Endothelial cell of umbilical vein (primary cell): ENCODE measurements at regions not wholly inside any gene's neighbourhood (a gene's known extent, or its start where the extent isn't known, plus 50 kb on each side); places are given as distances from the start of the nearest gene placed in this dataset.

Experiments used
- BruUV-seq: library from RNA; stranded (reverse); fragments of 400-500 nt; replicated peaks from 2 replicates; lab custom pipeline; 2021; lab: Mats Ljungman, UMichigan
- CTCF ChIA-PET: fragments of 300-600, 350-600 bp; sonication (Branson Sonifier 250); formaldehyde crosslinking; loops from one replicate; lab custom pipeline; 2021; ENCODE audit warnings: antibody characterized with exemption, inconsistent platforms; lab: Charles Lee
- POLR2A ChIA-PET: fragments of 300-600, 350-600 bp; sonication (Branson Sonifier 250); formaldehyde crosslinking; loops from one replicate; lab custom pipeline; 2021; ENCODE audit warnings: antibody characterized with exemption, inconsistent platforms; lab: Charles Lee
- DNase-seq: peaks from one replicate; pipeline ENCODE4 v3.0.0-alpha.2; 2011; ENCODE audit warnings: low read depth, low spot score
- FAIRE-seq: peaks from 2 replicates; lab custom pipeline; 2011; peaks lifted over from hg19 to GRCh38; lab: Jason Lieb, UNC
- H2AFZ ChIP-seq: 2 replicates; pipeline ENCODE4 v1.6.0; 2012; ENCODE audit warnings: low read depth, low read length, control low read depth, inconsistent platforms
- H3K27ac ChIP-seq: 2 replicates; pipeline ENCODE4 v1.5.1; 2011; ENCODE audit warnings: low read depth, mild to moderate bottlenecking, control low read depth, low read length, moderate library complexity; ENCODE audit not compliant: insufficient read depth
- H3K27me3 ChIP-seq, 2 experiments: 2 replicates each; pipeline versions ENCODE4 v1.6.0 to v1.6.1; 2011; ENCODE audit warnings: low read length in 2 of 2, mixed read lengths in 1 of 2; ENCODE audit not compliant: control insufficient read depth in 2 of 2, insufficient read depth in 2 of 2
- H3K36me3 ChIP-seq, 2 experiments: 2 replicates in 1 of 2; 3 replicates in 1 of 2; pipeline ENCODE4 v1.5.1; 2011; ENCODE audit warnings: low read length in 2 of 2, mild to moderate bottlenecking in 1 of 2, moderate library complexity in 1 of 2; ENCODE audit not compliant: control insufficient read depth in 2 of 2, insufficient read depth in 2 of 2; ENCODE audit errors: extremely low read depth in 1 of 2
- H3K4me1 ChIP-seq: 3 replicates; pipeline ENCODE4 v1.5.1; 2011; ENCODE audit warnings: mild to moderate bottlenecking, low read length; ENCODE audit not compliant: control insufficient read depth, insufficient read depth; ENCODE audit errors: extremely low read depth
- H3K4me2 ChIP-seq: 2 replicates; pipeline ENCODE4 v1.6.1; 2011; ENCODE audit warnings: low read length, control low read depth, mixed read lengths; ENCODE audit not compliant: insufficient read depth
- H3K4me3 ChIP-seq, 3 experiments: fragments of 200-600 bp in 1 of 3; sonication (generic), shearing (Covaris generic) in 1 of 3; replicated peaks in 1 of 3; 2 replicates each; pipeline ENCODE4 v1.5.1; 2011 to 2016; ENCODE audit warnings: control low read depth in 3 of 3, low read length in 3 of 3, mild to moderate bottlenecking in 2 of 3, inconsistent platforms in 1 of 3, low read depth in 1 of 3, moderate library complexity in 1 of 3; ENCODE audit not compliant: insufficient read depth in 1 of 3
- H3K79me2 ChIP-seq: 2 replicates; pipeline ENCODE4 v1.6.0; 2012; ENCODE audit warnings: low read length, inconsistent platforms; ENCODE audit not compliant: control insufficient read depth, insufficient read depth
- H3K9ac ChIP-seq: replicated peaks from 2 replicates; pipeline ENCODE3; 2011; ENCODE audit warnings: low read length, control low read depth; ENCODE audit not compliant: insufficient read depth; ENCODE audit errors: extremely low read depth
- H3K9me1 ChIP-seq: replicated peaks from 3 replicates; pipeline ENCODE4 v1.6.0; 2011; ENCODE audit warnings: mild to moderate bottlenecking, low read length; ENCODE audit not compliant: control insufficient read depth, insufficient read depth; ENCODE audit errors: extremely low read depth
- H3K9me3 ChIP-seq: replicated peaks from 2 replicates; pipeline ENCODE4 v1.5.1; 2012; ENCODE audit warnings: low read length, inconsistent platforms; ENCODE audit not compliant: control insufficient read depth, insufficient read depth
- H4K20me1 ChIP-seq: replicated peaks from 2 replicates; pipeline ENCODE3; 2011; ENCODE audit warnings: mild to moderate bottlenecking, low read length; ENCODE audit not compliant: control insufficient read depth, insufficient read depth; ENCODE audit errors: extremely low read depth
- CTCF ChIP-seq, 2 donors: IDR thresholded peaks; 1 replicate in 1 of 2; 2 replicates in 1 of 2; pipeline ENCODE4 v1.5.1; 2011; ENCODE audit warnings: low read length in 2 of 2, mild to moderate bottlenecking in 2 of 2, moderate library complexity in 2 of 2, control low read depth in 1 of 2, inconsistent platforms in 1 of 2, low read depth in 1 of 2; ENCODE audit not compliant: insufficient read depth in 1 of 2; ENCODE audit errors: extremely low read depth in 1 of 2
- EZH2 ChIP-seq: IDR thresholded peaks from 2 replicates; pipeline ENCODE4 v1.6.1; 2012; ENCODE audit warnings: borderline replicate concordance, low read depth, mild to moderate bottlenecking, moderate library complexity, low read length, inconsistent platforms; ENCODE audit not compliant: severe bottlenecking
- FOS ChIP-seq: IDR thresholded peaks from 2 replicates; pipeline ENCODE4 v1.6.1; 2011; ENCODE audit warnings: mild to moderate bottlenecking, low read length, moderate library complexity, borderline replicate concordance; ENCODE audit not compliant: insufficient read depth
- GATA2 ChIP-seq: IDR thresholded peaks from 2 replicates; pipeline ENCODE4 v1.7.0; 2011; ENCODE audit warnings: low read depth, mild to moderate bottlenecking, moderate library complexity, mixed read lengths, low read length; ENCODE audit not compliant: insufficient read length, insufficient read depth
- JUN ChIP-seq: IDR thresholded peaks from 2 replicates; pipeline ENCODE4 v1.6.1; 2011; ENCODE audit warnings: borderline replicate concordance, low read depth; ENCODE audit not compliant: insufficient read length, insufficient read depth
- MAX ChIP-seq: IDR thresholded peaks from 2 replicates; pipeline ENCODE4 v1.6.1; 2011; ENCODE audit not compliant: insufficient read depth, insufficient read length
- MYC ChIP-seq: IDR thresholded peaks from one replicate; pipeline ENCODE4 v1.6.1; 2011; ENCODE audit warnings: mild to moderate bottlenecking, low read depth, low read length
- POLR2A ChIP-seq: IDR thresholded peaks from 2 replicates; pipeline ENCODE4 v1.6.1; 2012; ENCODE audit warnings: low read depth, mild to moderate bottlenecking, control low read depth, low read length
- POLR2AphosphoS5 ChIP-seq: IDR thresholded peaks from 2 replicates; pipeline ENCODE4 v1.6.1; 2012; ENCODE audit warnings: low read depth, mild to moderate bottlenecking, control low read depth, low read length, moderate library complexity; ENCODE audit not compliant: insufficient read depth
- dilution Hi-C: fragments of 300-500 bp; cut with MboI; formaldehyde crosslinking; loops from one replicate; pipeline ENCODE4 v1.15.0; 2019; ENCODE audit warnings: low sequenced_read_pairs; ENCODE audit not compliant: extremely low pct_ligation_motif_present
- intact Hi-C: fragments of 100-400 bp; cut with micrococcal nuclease; formaldehyde crosslinking; loops from one replicate; pipeline ENCODE4 v1.10.0; 2022

- Histone ChIP-seq H3K27ac (no peak overlapping the region), H3K4me2 (no peak overlapping the region), H3K9me1 (no peaks in the 10 kb centered on the region), H3K9ac (no peak overlapping the region), H3K9me3 (no peaks in the 10 kb centered on the region), H2AFZ (no peak overlapping the region), H3K36me3 (no peaks in the 10 kb centered on the region), H3K79me2 (no peaks in the 10 kb centered on the region), H3K4me3 (no peak overlapping the region), H3K4me1 (no peaks in the 10 kb centered on the region), H3K27me3 (no peaks in the 10 kb centered on the region), H4K20me1 (no peaks in the 10 kb centered on the region)
- intact Hi-C loops (no loop called here), dilution Hi-C loops (no loop called here)
- BruUV-seq: no TSS peak
- CTCF ChIA-PET: no interaction called here
- TF ChIP-seq POLR2AphosphoS5 (no peak), MAX (no peak)
- DNase-seq (no peak), FAIRE-seq (no peak)
- POLR2A ChIA-PET: no interaction called here
Observed at GRCh38 chr1:103353391-103353790, 172.1 kb upstream of the RNPC3 start.

- Histone ChIP-seq H3K9ac (no peak overlapping the region), H3K27me3 (no peaks in the 10 kb centered on the region), H3K9me1 (no peaks in the 10 kb centered on the region), H3K4me3 (no peak overlapping the region), H3K9me3 (no peaks in the 10 kb centered on the region), H3K79me2 (no peaks in the 10 kb centered on the region), H2AFZ (no peak overlapping the region), H3K4me1 (no peaks in the 10 kb centered on the region), H3K4me2 (no peak overlapping the region), H3K27ac (no peak overlapping the region), H3K36me3 (no peaks in the 10 kb centered on the region), H4K20me1 (no peaks in the 10 kb centered on the region)
- BruUV-seq: no TSS peak
- no peak for FAIRE-seq
- DNase-seq: no peak
- dilution Hi-C loops: no loop called here
- intact Hi-C loops: no loop called here
- TF ChIP-seq GATA2: no peak
- TF ChIP-seq MAX: no peak
- TF ChIP-seq FOS: no peak
- no peak for TF ChIP-seq CTCF (IDR thresholded peaks at IDR 0.05; ENCODE audit: extremely low read depth in 1 of 2, insufficient read depth in 1 of 2, low read depth in 1 of 2, low read length in 2 of 2)
- no peak for TF ChIP-seq POLR2AphosphoS5
- no peak for TF ChIP-seq JUN
- TF ChIP-seq MYC: no peak
- no peak for TF ChIP-seq EZH2
- no peak for TF ChIP-seq POLR2A
- CTCF ChIA-PET: no interaction called here
- POLR2A ChIA-PET: no interaction called here
Observed at GRCh38 chr1:103348136-103348535, 177.4 kb upstream of the RNPC3 start.
